Endothelial cell (in vitro differentiated cells): ENCODE measurements at regions not wholly inside any gene's neighbourhood (a gene's known extent, or its start where the extent isn't known, plus 50 kb on each side); places are given as distances from the start of the nearest gene placed in this dataset.

Experiments
- DNase-seq: peaks from one replicate; pipeline ENCODE4 v3.0.0; 2021; ENCODE audit warnings: low spot score
- H3K27ac Mint-ChIP-seq: one replicate; pipeline ENCODE4 v1.8.0; 2021; ENCODE audit warnings: mixed read lengths, inconsistent platforms; ENCODE audit not compliant: unreplicated experiment
- H3K27me3 Mint-ChIP-seq: one replicate; pipeline ENCODE4 v1.8.0; 2021; ENCODE audit warnings: mild to moderate bottlenecking, moderate library complexity, mixed read lengths, inconsistent platforms; ENCODE audit not compliant: unreplicated experiment
- H3K36me3 Mint-ChIP-seq: one replicate; pipeline ENCODE4 v1.8.0; 2021; ENCODE audit warnings: mild to moderate bottlenecking, low read depth, mixed read lengths, inconsistent platforms; ENCODE audit not compliant: unreplicated experiment
- H3K4me1 Mint-ChIP-seq: one replicate; pipeline ENCODE4 v1.8.0; 2021; ENCODE audit warnings: mild to moderate bottlenecking, mixed read lengths, inconsistent platforms; ENCODE audit not compliant: unreplicated experiment
- H3K4me3 Mint-ChIP-seq: one replicate; pipeline ENCODE4 v1.8.0; 2021; ENCODE audit warnings: mild to moderate bottlenecking, mixed read lengths, inconsistent platforms; ENCODE audit not compliant: unreplicated experiment
- H3K9me3 Mint-ChIP-seq: one replicate; pipeline ENCODE4 v1.8.0; 2021; ENCODE audit warnings: mixed read lengths, inconsistent platforms; ENCODE audit not compliant: unreplicated experiment
- TF ChIP-seq, protein P1 (sequence below): fragments of 200-600 bp; sonication (generic); IDR thresholded peaks from one replicate; pipeline ENCODE4 v1.5.0; 2021; ENCODE audit warnings: antibody characterized with exemption; ENCODE audit not compliant: unreplicated experiment

DNA sequence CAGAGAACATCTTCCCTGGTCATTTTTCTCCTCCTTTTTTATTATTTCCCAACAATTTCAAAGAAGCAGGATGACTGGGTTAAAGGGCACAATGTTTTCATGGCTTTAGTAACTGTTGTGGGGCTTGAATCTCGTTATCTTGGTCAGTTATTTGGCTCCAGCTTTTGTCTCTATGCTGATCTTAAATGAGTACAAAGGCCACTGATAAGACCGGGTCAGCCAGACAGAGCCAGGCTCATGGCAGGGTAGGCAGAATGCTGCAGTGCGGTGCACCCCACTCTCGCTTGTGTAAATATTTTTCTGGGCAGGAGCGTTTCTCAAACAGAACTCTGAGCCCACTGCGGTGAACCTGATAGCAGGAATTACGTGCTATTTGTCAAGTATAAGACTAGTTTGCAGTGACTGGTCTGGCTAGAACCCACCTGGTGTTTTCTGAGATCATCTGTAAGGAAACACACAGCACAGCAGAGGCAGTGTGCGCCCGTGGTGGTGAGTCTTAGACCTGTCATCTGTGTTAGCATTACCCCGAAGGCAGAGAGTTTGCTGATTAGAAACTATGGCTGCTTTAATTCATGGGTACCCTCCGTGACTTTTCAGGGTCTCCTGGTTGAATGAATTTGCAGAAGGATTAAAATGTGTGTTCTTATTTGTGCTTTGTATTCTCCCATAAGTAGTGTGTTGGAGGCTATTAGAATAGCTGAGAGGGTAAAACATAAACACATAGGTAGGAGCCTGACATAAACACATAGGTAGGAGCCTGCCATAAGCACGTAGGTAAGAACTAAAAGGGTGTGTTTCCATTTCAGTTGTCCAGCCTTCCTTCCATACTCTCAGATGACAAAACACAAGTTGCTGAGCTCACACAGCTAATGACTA lies 158.6 kb upstream of the DMRT1 start:
- H3K9me3 Mint-ChIP-seq, result no peaks in the 10 kb centered on the region
- H3K4me3 Mint-ChIP-seq, result no peak overlapping the region
- H3K27ac Mint-ChIP-seq, result no peak overlapping the region
- DNase-seq, result no peak
- H3K27me3 Mint-ChIP-seq, result no peaks in the 10 kb centered on the region
- peaks cover 17% of the 10 kb centered on the region for H3K4me1 Mint-ChIP-seq
- H3K36me3 Mint-ChIP-seq, result no peaks in the 10 kb centered on the region
- TF ChIP-seq, protein P1, sequence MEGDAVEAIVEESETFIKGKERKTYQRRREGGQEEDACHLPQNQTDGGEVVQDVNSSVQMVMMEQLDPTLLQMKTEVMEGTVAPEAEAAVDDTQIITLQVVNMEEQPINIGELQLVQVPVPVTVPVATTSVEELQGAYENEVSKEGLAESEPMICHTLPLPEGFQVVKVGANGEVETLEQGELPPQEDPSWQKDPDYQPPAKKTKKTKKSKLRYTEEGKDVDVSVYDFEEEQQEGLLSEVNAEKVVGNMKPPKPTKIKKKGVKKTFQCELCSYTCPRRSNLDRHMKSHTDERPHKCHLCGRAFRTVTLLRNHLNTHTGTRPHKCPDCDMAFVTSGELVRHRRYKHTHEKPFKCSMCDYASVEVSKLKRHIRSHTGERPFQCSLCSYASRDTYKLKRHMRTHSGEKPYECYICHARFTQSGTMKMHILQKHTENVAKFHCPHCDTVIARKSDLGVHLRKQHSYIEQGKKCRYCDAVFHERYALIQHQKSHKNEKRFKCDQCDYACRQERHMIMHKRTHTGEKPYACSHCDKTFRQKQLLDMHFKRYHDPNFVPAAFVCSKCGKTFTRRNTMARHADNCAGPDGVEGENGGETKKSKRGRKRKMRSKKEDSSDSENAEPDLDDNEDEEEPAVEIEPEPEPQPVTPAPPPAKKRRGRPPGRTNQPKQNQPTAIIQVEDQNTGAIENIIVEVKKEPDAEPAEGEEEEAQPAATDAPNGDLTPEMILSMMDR, result no peak

DNA sequence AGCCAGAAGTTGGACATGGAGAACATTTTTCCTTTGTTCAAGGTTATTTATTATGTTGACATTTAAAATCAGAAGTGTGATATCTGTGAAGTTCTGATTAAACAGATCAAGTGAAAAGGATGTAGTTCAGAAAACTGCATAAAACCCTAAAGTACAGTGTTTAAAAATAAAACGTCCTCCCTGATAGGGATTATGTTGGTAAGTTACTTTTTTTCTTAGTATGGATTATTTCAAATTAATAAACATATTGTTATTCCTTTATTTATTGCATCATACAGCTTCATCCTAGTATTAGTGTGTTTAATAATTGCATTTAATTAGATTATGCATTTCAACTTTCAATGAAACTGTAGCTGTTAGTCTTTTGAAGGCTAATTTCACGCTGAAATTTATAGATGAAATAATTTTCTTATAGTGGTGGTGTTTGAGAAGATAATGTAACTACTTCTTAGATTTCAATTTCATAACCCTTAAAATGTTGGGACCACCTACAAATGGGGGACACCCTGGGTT lies 157.9 kb upstream of the DMRT1 start:
- H3K27me3 Mint-ChIP-seq, result no peaks in the 10 kb centered on the region
- no peak for DNase-seq
- peaks cover 3% of the 10 kb centered on the region for H3K9me3 Mint-ChIP-seq
- no peaks in the 10 kb centered on the region for H3K36me3 Mint-ChIP-seq
- no peak overlapping the region for H3K4me3 Mint-ChIP-seq
- TF ChIP-seq, protein P1, result no peak
- H3K4me1 Mint-ChIP-seq, result peaks cover 19% of the 10 kb centered on the region
- H3K27ac Mint-ChIP-seq, result no peak overlapping the region

DNA sequence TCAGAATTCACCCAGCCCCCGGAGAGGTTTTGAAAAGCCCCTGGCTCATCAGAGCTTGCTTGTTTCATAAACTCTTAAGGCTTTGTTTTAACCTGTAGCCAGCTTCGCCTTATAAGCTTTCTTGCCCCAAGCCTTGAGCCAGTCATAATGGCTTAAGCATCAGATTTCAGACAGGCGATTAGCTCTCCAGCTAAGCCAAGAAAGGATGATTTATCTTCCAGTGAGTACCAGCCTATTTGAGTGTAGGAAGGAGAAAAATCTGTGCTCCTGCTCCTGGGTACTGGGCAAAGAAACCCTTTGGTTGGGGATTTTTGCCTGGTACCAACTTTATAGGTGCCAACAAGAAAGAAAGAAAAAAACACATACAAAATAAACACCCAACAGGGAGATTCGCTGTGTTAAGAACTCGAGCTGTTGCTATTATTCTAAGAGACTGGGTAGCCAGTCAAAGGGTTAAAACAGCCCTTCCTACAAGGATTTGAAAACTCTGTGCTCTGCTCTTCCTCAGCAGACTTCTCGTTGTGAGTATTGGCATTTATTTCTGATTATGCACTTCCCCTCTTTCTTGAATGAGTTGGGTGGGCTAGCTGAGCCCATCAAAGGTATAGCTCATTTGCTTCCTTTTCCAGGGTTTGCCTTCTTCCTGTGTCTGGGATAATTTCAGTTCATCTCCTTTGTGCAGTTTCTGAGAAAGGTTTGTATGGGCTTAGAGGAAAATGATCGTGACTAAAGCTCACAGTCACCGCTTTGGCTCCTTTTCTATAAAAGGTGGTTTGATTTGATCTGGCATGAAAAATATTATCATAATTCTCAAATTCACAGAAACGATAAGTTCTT lies 157.2 kb upstream of the DMRT1 start:
- Mint-ChIP-seq H3K9me3 (peaks cover 3% of the 10 kb centered on the region), H3K36me3 (no peaks in the 10 kb centered on the region), H3K27me3 (no peaks in the 10 kb centered on the region), H3K4me1 (peaks cover 19% of the 10 kb centered on the region), H3K27ac (peak overlapping the region; percentile 22), H3K4me3 (no peak overlapping the region)
- TF ChIP-seq, protein P1, result no peak
- no peak for DNase-seq

DNA sequence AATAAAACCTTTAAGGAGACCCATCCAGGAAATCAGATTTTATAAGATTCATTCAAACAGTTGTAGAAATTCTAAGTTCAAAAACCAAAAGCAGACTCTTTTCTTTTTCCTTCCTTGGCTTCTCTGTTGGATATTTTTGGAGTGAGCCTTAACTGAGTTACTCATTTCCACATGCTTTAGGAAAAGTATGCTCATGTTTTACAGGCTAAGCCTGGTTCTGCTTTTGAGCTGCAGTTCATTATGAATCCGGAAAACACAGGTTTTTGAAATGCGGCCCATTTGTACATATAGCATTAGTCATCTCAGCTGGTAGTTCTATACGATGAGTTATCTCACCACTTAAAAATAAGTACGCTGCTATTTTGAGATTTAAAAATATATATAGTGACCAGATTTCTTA lies 156.6 kb upstream of the DMRT1 start:
- Mint-ChIP-seq H3K4me3 (no peak overlapping the region), H3K4me1 (peaks cover 19% of the 10 kb centered on the region), H3K9me3 (peaks cover 3% of the 10 kb centered on the region), H3K27ac (no peak overlapping the region), H3K27me3 (no peaks in the 10 kb centered on the region), H3K36me3 (no peaks in the 10 kb centered on the region)
- no peak for DNase-seq
- TF ChIP-seq, protein P1, result no peak
